HepG2 (cell line): ENCODE measurements at regions not wholly inside any gene's neighbourhood (a gene's known extent, or its start where the extent isn't known, plus 50 kb on each side); places are given as distances from the start of the nearest gene placed in this dataset.

ENCODE experiments used
- ATAC-seq: fragments of 200-7000 bp; cut with Tn5 transposase; 3 replicates; pipeline ENCODE4 v1.9.1; 2020; ENCODE audit warnings: mild to moderate bottlenecking, moderate library complexity
- BruUV-seq: library from RNA; stranded (reverse); fragments of 400-500 nt; replicated peaks from 2 replicates; lab custom pipeline; 2021; lab: Mats Ljungman, UMichigan
- CTCF ChIA-PET: fragments of 300-600 bp; formaldehyde crosslinking; extraction: SDS; loops from one replicate; lab custom pipeline; 2021; ENCODE audit warnings: low total read pairs, inconsistent platforms, low intra/inter-chr PET ratio; lab: Yijun Ruan, JAX
- POLR2A ChIA-PET: fragments of 350-600 bp; sonication (Branson Sonifier 250); formaldehyde crosslinking; loops from one replicate; lab custom pipeline; 2020; ENCODE audit warnings: antibody characterized with exemption, inconsistent platforms; lab: Yijun Ruan, JAX
- DNase-seq: peaks from one replicate; pipeline ENCODE4 v3.0.0-alpha.2; 2015; ENCODE audit warnings: low spot score
- FAIRE-seq: peaks from 3 replicates; lab custom pipeline; 2011; peaks lifted over from hg19 to GRCh38; lab: Jason Lieb, UNC
- H2AFZ ChIP-seq: one replicate; pipeline ENCODE4 v1.6.1; 2011; ENCODE audit warnings: low read length, inconsistent platforms
- H3K27ac ChIP-seq: fragments of 300-600 bp; 3 replicates; pipeline ENCODE4 v1.8.0; 2011; ENCODE audit warnings: mixed run types, mild to moderate bottlenecking, mixed read lengths, low read length, inconsistent platforms; ENCODE audit not compliant: insufficient read depth; ENCODE audit errors: extremely low read length
- H3K27me3 ChIP-seq, 2 experiments: fragments of 200-600 bp in 1 of 2; 2 replicates in 1 of 2; 3 replicates in 1 of 2; pipeline versions ENCODE4 v1.6.0 to v1.8.0; 2011; ENCODE audit warnings: low read length in 2 of 2, mild to moderate bottlenecking in 2 of 2, moderate library complexity in 2 of 2, inconsistent platforms in 1 of 2; ENCODE audit not compliant: insufficient read depth in 2 of 2, control insufficient read depth in 1 of 2
- H3K36me3 ChIP-seq, 2 experiments: fragments of 200-600 bp in 1 of 2; replicated peaks in 1 of 2; 2 replicates in 1 of 2; 3 replicates in 1 of 2; pipeline versions ENCODE4 v1.5.1 to v1.8.0; 2011; ENCODE audit warnings: low read length in 2 of 2, inconsistent platforms in 1 of 2; ENCODE audit not compliant: insufficient read depth in 2 of 2, control insufficient read depth in 1 of 2
- H3K4me1 ChIP-seq: 2 replicates; pipeline ENCODE4 v1.5.1; 2012; ENCODE audit warnings: low read length, inconsistent platforms; ENCODE audit not compliant: insufficient read depth
- H3K4me2 ChIP-seq: 2 replicates; pipeline ENCODE4 v1.6.0; 2011; ENCODE audit warnings: low read depth, low read length, inconsistent platforms
- H3K4me3 ChIP-seq, 3 experiments: fragments of 200-600 bp in 1 of 3; sonication (generic), shearing (Covaris generic) in 1 of 3; replicated peaks in 1 of 3; 2 replicates each; pipeline ENCODE4 v1.5.1; 2011 to 2016; ENCODE audit warnings: low read length in 3 of 3, inconsistent platforms in 2 of 3, low read depth in 2 of 3, mild to moderate bottlenecking in 2 of 3, control low read depth in 1 of 3, mixed read lengths in 1 of 3; ENCODE audit not compliant: insufficient read depth in 1 of 3
- H3K79me2 ChIP-seq: one replicate; pipeline ENCODE4 v1.6.1; 2011; ENCODE audit warnings: low read length, inconsistent platforms; ENCODE audit not compliant: insufficient read depth
- H3K9ac ChIP-seq: 2 replicates; pipeline ENCODE4 v1.6.0; 2011; ENCODE audit warnings: mild to moderate bottlenecking, low read depth, low read length, inconsistent platforms; ENCODE audit not compliant: insufficient read depth
- H3K9me3 ChIP-seq: 2 replicates; pipeline ENCODE4 v1.5.1; 2012; ENCODE audit warnings: mild to moderate bottlenecking, low read length
- H4K20me1 ChIP-seq: 2 replicates; pipeline ENCODE4 v1.6.0; 2011; ENCODE audit warnings: inconsistent platforms, mild to moderate bottlenecking, low read length, moderate library complexity; ENCODE audit not compliant: insufficient read depth
- EEA1 ChIP-seq: sonication (generic); formaldehyde crosslinking; IDR thresholded peaks from 2 replicates; pipeline ENCODE4 v1.5.1; 2020; ENCODE audit warnings: mild to moderate bottlenecking, missing genetic modification reagents, borderline replicate concordance
- FLYWCH1 ChIP-seq: sonication (generic); formaldehyde crosslinking; IDR thresholded peaks from 2 replicates; pipeline ENCODE4 v1.8.1; 2023; ENCODE audit warnings: mild to moderate bottlenecking, missing genetic modification reagents
- GLMP ChIP-seq: sonication (generic); formaldehyde crosslinking; IDR thresholded peaks from 2 replicates; pipeline ENCODE4 v1.9.0; 2021; ENCODE audit warnings: missing genetic modification reagents, mild to moderate bottlenecking, borderline replicate concordance
- HHEX ChIP-seq: IDR thresholded peaks from 2 replicates; pipeline ENCODE4 v1.6.1; 2016; ENCODE audit warnings: control low read depth
- HNRNPH1 ChIP-seq: fragments of 200-400 bp; formaldehyde crosslinking; optimal IDR thresholded peaks from 2 replicates; pipeline ENCODE3; 2017; ENCODE audit warnings: mild to moderate bottlenecking, low read depth, low read length
- ISL2 ChIP-seq: sonication (generic); formaldehyde crosslinking; IDR thresholded peaks from 2 replicates; pipeline ENCODE4 v1.5.0; 2020; ENCODE audit warnings: missing genetic modification reagents
- KDM5B ChIP-seq: sonication (generic); formaldehyde crosslinking; IDR thresholded peaks from 2 replicates; pipeline ENCODE4 v1.4.0; 2020; ENCODE audit warnings: missing genetic modification reagents, mild to moderate bottlenecking, borderline replicate concordance
- MZF1 ChIP-seq: sonication (generic); formaldehyde crosslinking; IDR thresholded peaks from 2 replicates; pipeline ENCODE4 v1.8.1; 2023; ENCODE audit warnings: mild to moderate bottlenecking, missing genetic modification reagents, borderline replicate concordance
- NFYC ChIP-seq: IDR thresholded peaks from 2 replicates; pipeline ENCODE4 v1.6.1; 2016; ENCODE audit warnings: missing genetic modification reagents, missing compliant biosample characterization
- PRMT3 ChIP-seq: sonication (generic); formaldehyde crosslinking; IDR thresholded peaks from 2 replicates; pipeline ENCODE4 v1.8.1; 2022; ENCODE audit warnings: low read depth, mild to moderate bottlenecking, moderate library complexity, missing genetic modification reagents, borderline replicate concordance
- RCOR2 ChIP-seq: IDR thresholded peaks from 2 replicates; pipeline ENCODE4 v1.6.1; 2016; ENCODE audit warnings: missing biosample characterization, missing genetic modification reagents
- ZBTB20 ChIP-seq: sonication (generic); formaldehyde crosslinking; IDR thresholded peaks from 2 replicates; pipeline ENCODE4 v1.8.1; 2023; ENCODE audit warnings: missing genetic modification reagents, low read depth, mild to moderate bottlenecking, borderline replicate concordance
- ZFYVE20 ChIP-seq: sonication (generic); formaldehyde crosslinking; IDR thresholded peaks from 2 replicates; pipeline ENCODE4 v1.8.0; 2023; ENCODE audit warnings: low read depth, mild to moderate bottlenecking, moderate library complexity, missing genetic modification reagents, borderline replicate concordance
- ZNF451 ChIP-seq: sonication (generic); formaldehyde crosslinking; IDR thresholded peaks from 2 replicates; pipeline ENCODE4 v1.5.0; 2020; ENCODE audit warnings: mild to moderate bottlenecking, missing genetic modification reagents
- ZNF558 ChIP-seq: sonication (generic); formaldehyde crosslinking; IDR thresholded peaks from 2 replicates; pipeline ENCODE4 v1.9.0; 2022; ENCODE audit warnings: mild to moderate bottlenecking, missing genetic modification reagents, borderline replicate concordance
- ZNF569 ChIP-seq: sonication (generic); formaldehyde crosslinking; IDR thresholded peaks from 2 replicates; pipeline ENCODE4 v1.5.0; 2020; ENCODE audit warnings: mild to moderate bottlenecking, missing genetic modification reagents, moderate library complexity, borderline replicate concordance
- ZNF768 ChIP-seq: sonication (generic); formaldehyde crosslinking; IDR thresholded peaks from 2 replicates; pipeline ENCODE4 v1.4.0; 2020; ENCODE audit warnings: missing genetic modification reagents
- ZNF784 ChIP-seq: sonication (generic); formaldehyde crosslinking; IDR thresholded peaks from 2 replicates; pipeline ENCODE4 v1.5.1; 2020; ENCODE audit warnings: missing genetic modification reagents, mild to moderate bottlenecking, borderline replicate concordance
- ZNF878 ChIP-seq: sonication (generic); formaldehyde crosslinking; IDR thresholded peaks from 2 replicates; pipeline ENCODE4 v1.8.1; 2023; ENCODE audit warnings: mild to moderate bottlenecking, missing genetic modification reagents, moderate library complexity
- ZSCAN12 ChIP-seq: sonication (generic); formaldehyde crosslinking; IDR thresholded peaks from 2 replicates; pipeline ENCODE4 v1.9.0; 2021; ENCODE audit warnings: mild to moderate bottlenecking, missing genetic modification reagents
- WGBS: methylation state at CpG from one replicate; pipeline ENCODE4 v1.1.6; 2017; ENCODE audit warnings: low lambda C conversion rate; 5-methylcytosine and 5-hydroxymethylcytosine counted together
- in situ Hi-C: cut with HindIII; loops from 2 replicates; pipeline ENCODE4 v1.10.0; 2017; ENCODE audit warnings: low pct_unique_long_range_greater_than_20kb; ENCODE audit not compliant: extremely low pct_ligation_motif_present
- intact Hi-C: fragments of 100-400 bp; cut with micrococcal nuclease; formaldehyde crosslinking; loops from one replicate; pipeline ENCODE4 v1.10.0; 2022; ENCODE audit not compliant: unreplicated experiment

- TF ChIP-seq GLMP (CRISPR knock-in tag) (no peak), PRMT3 (CRISPR knock-in tag) (no peak), NFYC (no peak)
Observed at GRCh38 chr12:58523360-58523759, 396.9 kb downstream of the LRIG3 start (continued).

GRCh38 chr12:58528271-58528670 lies 392.0 kb downstream of the LRIG3 start:
- CTCF ChIA-PET = no interaction called here
- POLR2A ChIA-PET = no interaction called here
- intact Hi-C loops = no loop called here

More at GRCh38 chr12:58528271-58528670, 392.0 kb downstream of the LRIG3 start:
- 0% methylated on average over 1 of the region's 1 CpG for WGBS
- in situ Hi-C loops = no loop called here
- no peaks in the 10 kb centered on the region for H3K79me2 ChIP-seq
- DNase-seq (no peak), FAIRE-seq (no peak), ATAC-seq (no peak)
- H4K20me1 ChIP-seq = no peaks in the 10 kb centered on the region
- BruUV-seq = no TSS peak
- H3K36me3 ChIP-seq = no peaks in the 10 kb centered on the region
- no peak overlapping the region for H2AFZ ChIP-seq
- H3K4me3 ChIP-seq = no peak overlapping the region
- H3K4me1 ChIP-seq = no peaks in the 10 kb centered on the region
- H3K9me3 ChIP-seq = no peaks in the 10 kb centered on the region
- no peak overlapping the region for H3K9ac ChIP-seq
- no peaks in the 10 kb centered on the region for H3K27me3 ChIP-seq
- TF ChIP-seq ZSCAN12 (CRISPR knock-in tag) = no peak
- TF ChIP-seq KDM5B (CRISPR knock-in tag) = no peak
- TF ChIP-seq ZNF558 (CRISPR knock-in tag) = no peak
- TF ChIP-seq RCOR2 = no peak
- TF ChIP-seq FLYWCH1 (CRISPR knock-in tag) = no peak
- no peak for TF ChIP-seq ZNF451 (CRISPR knock-in tag)
- no peak for TF ChIP-seq ZNF784 (CRISPR knock-in tag)
- no peak for TF ChIP-seq ZFYVE20
- no peak for TF ChIP-seq ISL2 (CRISPR knock-in tag)
- no peak for TF ChIP-seq ZBTB20
- TF ChIP-seq HHEX = no peak
- TF ChIP-seq ZNF878 (CRISPR knock-in tag) = no peak
- no peak for TF ChIP-seq EEA1 (CRISPR knock-in tag)
- no peak for TF ChIP-seq ZNF569 (CRISPR knock-in tag)
- no peak for TF ChIP-seq HNRNPH1
- TF ChIP-seq MZF1 = no peak
- TF ChIP-seq ZNF768 (CRISPR knock-in tag) = no peak
- TF ChIP-seq, all 625 proteins: peak for 0
- H3K27ac ChIP-seq = no peak overlapping the region
- no peak overlapping the region for H3K4me2 ChIP-seq
